ENCODE measurements at regions not wholly inside any gene's neighbourhood (a gene's known extent, or its start where the extent isn't known, plus 50 kb on each side); places are given as distances from the start of the nearest gene placed in this dataset.
"Not testable (repeated sequence)": the region's sequence is repeated elsewhere in the genome, so short reads cannot be mapped to it uniquely, and the experiment has no call there.

DNA sequence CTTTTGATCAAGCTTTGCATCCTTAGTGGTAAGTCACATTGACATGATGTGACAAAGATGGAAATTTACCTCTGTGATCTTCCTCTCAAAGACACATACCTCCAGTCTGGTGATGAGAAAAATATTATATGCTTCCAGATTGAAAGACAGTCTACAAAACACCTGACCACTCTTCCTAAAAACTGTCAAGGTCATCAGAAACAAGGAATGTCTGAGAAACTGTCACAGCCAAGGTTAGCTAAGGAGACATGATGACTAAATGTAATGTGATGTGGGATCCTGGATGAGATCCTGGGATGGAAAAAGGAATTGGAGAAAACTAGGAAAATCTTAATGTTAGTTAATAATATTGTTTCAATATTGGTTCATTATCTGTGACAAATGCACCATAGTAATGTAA, 226.6 kb upstream of the ST6GAL2 start:
- DNase-seq: no peak

DNA sequence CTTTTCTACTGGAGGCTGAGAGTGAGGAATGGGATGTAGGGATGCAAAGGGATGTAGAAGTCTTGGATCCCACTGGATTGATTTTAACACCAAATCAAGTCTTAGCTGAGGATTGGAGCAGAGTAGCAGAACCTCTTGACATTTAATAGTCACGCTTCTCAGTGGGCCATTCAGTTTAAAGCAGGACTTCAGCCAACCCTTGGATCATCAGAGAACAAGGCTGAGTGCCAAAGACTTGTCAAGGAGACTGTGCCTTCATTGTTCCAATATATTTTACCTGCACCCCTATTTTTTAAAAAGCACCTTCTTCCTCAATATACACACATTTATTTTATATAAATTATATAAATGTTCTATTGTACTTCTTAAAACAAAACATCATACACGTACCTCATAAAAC, 242.4 kb upstream of the ST6GAL2 start:
- no peak for DNase-seq

DNA sequence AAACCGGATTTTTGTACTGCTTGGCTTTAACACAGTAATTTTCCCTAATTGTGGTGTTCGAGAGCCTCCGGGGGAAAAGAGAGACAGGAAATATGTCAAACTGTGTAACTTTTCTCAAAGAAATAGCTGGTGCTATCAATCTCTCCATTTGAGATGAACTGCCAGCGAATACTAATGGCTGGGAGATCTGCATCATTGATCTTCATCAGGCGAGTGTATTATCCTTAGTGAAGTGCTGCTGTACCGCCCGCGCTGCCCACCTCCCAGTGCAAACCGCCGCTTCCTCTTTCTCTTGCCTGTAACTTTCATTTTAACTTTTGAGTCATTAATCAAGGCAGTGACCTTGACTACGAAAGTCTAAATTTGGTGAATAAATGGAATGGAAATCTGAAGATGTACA, 246.1 kb upstream of the ST6GAL2 start:
- DNase-seq: no peak

DNA sequence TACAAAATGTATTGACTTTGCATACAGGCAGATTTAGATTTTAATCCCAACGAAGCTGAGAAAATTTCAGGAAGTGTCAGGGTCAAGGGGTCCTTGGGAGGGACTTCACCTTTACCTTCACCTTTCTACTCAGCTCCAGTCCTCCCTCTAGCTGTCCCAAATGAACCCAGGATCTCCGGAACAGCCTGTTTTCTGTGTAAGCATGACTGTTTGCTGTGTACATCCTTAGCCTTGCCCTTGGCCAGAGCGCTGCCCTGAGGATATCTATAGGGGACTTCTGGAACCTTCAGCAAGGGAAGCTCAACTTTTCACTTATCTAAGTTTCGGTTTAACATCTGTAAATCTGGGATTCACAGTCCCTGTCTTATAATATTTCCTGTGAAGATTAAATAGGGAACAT, 246.8 kb upstream of the ST6GAL2 start:
- DNase-seq: no peak

GRCh38 chr2:107133412-107133811, 247.4 kb upstream of the ST6GAL2 start:
- DNase-seq: no peak

GRCh38 chr2:107136733-107137132, 250.8 kb upstream of the ST6GAL2 start:
- DNase-seq: no peak

- no peak for DNase-seq
Observed at GRCh38 chr2:107137706-107138105, 251.7 kb upstream of the ST6GAL2 start.

- no peak for DNase-seq
Observed at GRCh38 chr2:107146181-107146580, 260.2 kb upstream of the ST6GAL2 start.

GRCh38 chr2:107146645-107147044, 260.7 kb upstream of the ST6GAL2 start:
- not testable (repeated sequence) for DNase-seq

- no peak for DNase-seq
Observed at GRCh38 chr2:107148055-107148454, 262.1 kb upstream of the ST6GAL2 start.

GRCh38 chr2:107148496-107148895, 262.5 kb upstream of the ST6GAL2 start:
- no peak for DNase-seq

- DNase-seq: no peak
Observed at GRCh38 chr2:107160640-107161239, 274.8 kb upstream of the ST6GAL2 start.

GRCh38 chr2:107168141-107168540, 282.2 kb upstream of the ST6GAL2 start:
- DNase-seq: no peak

- no peak for DNase-seq
Observed at GRCh38 chr2:107174171-107174570, 288.2 kb upstream of the ST6GAL2 start.

GRCh38 chr2:107182981-107183380, 297.0 kb upstream of the ST6GAL2 start:
- DNase-seq: no peak

DNA sequence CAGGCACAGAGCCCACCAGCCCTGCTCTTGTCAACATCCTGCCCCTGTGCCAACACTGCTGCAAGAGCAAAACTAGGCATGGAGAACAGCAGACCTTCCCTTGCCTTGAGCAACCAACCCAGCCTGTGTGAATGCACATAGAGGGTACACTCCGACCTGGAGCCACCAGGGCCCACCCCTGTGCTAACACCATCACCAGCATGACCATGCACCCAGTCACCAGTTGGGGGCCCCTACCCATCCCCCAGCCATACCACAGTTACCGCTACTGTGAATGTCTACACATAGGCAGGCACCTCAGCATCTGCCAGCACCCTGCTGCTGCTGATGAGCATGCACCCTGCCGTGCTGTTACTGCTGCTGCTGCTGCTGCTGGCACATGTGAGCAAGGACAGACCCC, 301.9 kb upstream of the ST6GAL2 start:
- no peak for DNase-seq

GRCh38 chr2:107195631-107196030, 309.7 kb upstream of the ST6GAL2 start:
- no peak for DNase-seq

DNA sequence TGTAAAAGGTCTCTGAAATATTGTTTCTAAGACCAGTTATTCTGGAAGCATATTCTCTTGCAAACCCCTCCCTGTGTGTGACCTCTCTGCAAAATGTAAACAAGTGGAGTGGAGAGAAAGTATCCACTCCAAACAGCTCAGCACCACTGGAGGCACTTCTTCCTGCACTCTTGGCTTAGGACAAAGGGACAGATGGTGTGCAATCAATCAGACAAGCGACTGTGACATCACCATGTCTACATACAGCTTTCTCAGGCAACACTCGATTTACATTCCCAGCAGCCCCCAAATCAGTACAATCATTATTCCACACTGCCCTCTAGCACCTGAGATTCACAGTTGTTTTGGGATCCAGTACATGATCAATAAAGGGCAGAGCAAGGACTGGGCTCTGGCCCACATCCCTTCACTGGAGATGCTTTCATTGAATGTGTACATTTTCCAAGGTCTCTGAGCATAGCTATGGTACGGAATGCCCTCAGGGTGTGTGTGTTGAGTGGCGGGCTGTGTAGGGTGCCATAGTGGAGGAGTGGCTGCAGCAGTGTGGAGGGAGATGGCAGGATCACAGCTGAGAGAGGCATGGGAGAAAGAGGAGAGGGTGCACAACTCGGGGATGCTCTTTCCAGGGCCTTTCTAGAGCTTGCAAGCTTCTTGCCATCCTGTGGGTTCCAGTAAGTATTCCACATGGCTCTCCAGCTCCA, 311.8 kb upstream of the ST6GAL2 start:
- no peak for DNase-seq

GRCh38 chr2:107202962-107203591, 317.1 kb upstream of the ST6GAL2 start:
- DNase-seq: no peak

- DNase-seq: no peak
Observed at GRCh38 chr2:107215401-107216350, 329.7 kb upstream of the ST6GAL2 start.

GRCh38 chr2:107218208-107218607, 332.2 kb upstream of the ST6GAL2 start:
- no peak for DNase-seq

DNA sequence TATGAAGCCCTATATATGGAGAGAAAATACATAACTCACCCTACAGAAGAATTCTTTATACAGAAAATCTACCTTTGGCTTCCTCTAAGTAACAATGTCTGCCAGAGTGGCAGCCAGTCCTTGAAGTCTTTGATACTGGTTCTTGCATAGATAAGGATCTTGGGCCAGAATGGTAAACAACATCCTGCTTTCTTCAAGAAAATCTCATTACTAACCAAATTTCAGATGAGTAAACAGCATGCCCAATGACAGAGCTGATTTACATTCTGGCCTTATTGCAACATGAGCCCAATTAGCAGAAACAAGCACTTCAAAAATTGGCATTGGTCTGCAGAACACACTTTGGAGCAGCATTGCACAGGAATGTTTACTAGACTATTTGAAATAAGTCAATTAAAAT, 336.5 kb upstream of the ST6GAL2 start:
- DNase-seq: no peak
